H1 (cell line): ENCODE measurements at regions not wholly inside any gene's neighbourhood (a gene's known extent, or its start where the extent isn't known, plus 50 kb on each side); places are given as distances from the start of the nearest gene placed in this dataset.

ENCODE experiments used
- CTCF ChIA-PET: fragments of 300-600 bp; sonication (Branson Sonifier 250); formaldehyde crosslinking; loops from one replicate; lab custom pipeline; 2021; ENCODE audit not compliant: partially characterized antibody; lab: Charles Lee
- POLR2A ChIA-PET: fragments of 300-600 bp; sonication (Branson Sonifier 250); formaldehyde crosslinking; loops from one replicate; lab custom pipeline; 2021; ENCODE audit warnings: inconsistent platforms; ENCODE audit not compliant: partially characterized antibody; lab: Charles Lee
- DNase-seq, 2 experiments: peaks; one replicate each; pipeline versions ENCODE4 v3.0.0 to v3.0.0-alpha.2; 2010 to 2022; ENCODE audit warnings: low spot score in 2 of 2, low read depth in 1 of 2, mixed read lengths in 1 of 2
- FAIRE-seq: peaks from 2 replicates; lab custom pipeline; 2011; peaks lifted over from hg19 to GRCh38; lab: Jason Lieb, UNC
- H2AFZ ChIP-seq: 2 replicates; pipeline ENCODE4 v1.8.1; 2012; ENCODE audit warnings: low read length, inconsistent platforms
- H2AK5ac ChIP-seq: 2 replicates; pipeline ENCODE4 v1.6.1; 2013; ENCODE audit warnings: low read depth, low read length
- H2BK120ac ChIP-seq: replicated peaks from 2 replicates; pipeline ENCODE3; 2013; ENCODE audit warnings: low read depth, low read length, inconsistent platforms
- H2BK12ac ChIP-seq: 2 replicates; pipeline ENCODE4 v1.6.1; 2013; ENCODE audit warnings: low read depth, low read length
- H2BK15ac ChIP-seq: 2 replicates; pipeline ENCODE4 v1.6.1; 2013; ENCODE audit warnings: low read length
- H2BK20ac ChIP-seq: 2 replicates; pipeline ENCODE4 v1.6.1; 2013; ENCODE audit warnings: low read length
- H2BK5ac ChIP-seq: 2 replicates; pipeline ENCODE4 v1.6.1; 2013; ENCODE audit warnings: low read depth, low read length
- H3K14ac ChIP-seq: 2 replicates; pipeline ENCODE4 v1.6.1; 2013; ENCODE audit warnings: inconsistent platforms; ENCODE audit not compliant: insufficient read length
- H3K18ac ChIP-seq: 2 replicates; pipeline ENCODE4 v1.6.1; 2013; ENCODE audit warnings: low read length; ENCODE audit errors: extremely low read depth
- H3K23ac ChIP-seq: 2 replicates; pipeline ENCODE4 v1.6.1; 2013; ENCODE audit warnings: inconsistent platforms; ENCODE audit not compliant: insufficient read length
- H3K23me2 ChIP-seq: 2 replicates; pipeline ENCODE4 v1.6.1; 2013; ENCODE audit warnings: low read depth, low read length
- H3K27ac ChIP-seq: 2 replicates; pipeline ENCODE4 v1.6.1; 2011; ENCODE audit warnings: low read depth, low read length, inconsistent platforms
- H3K27me3 ChIP-seq, 4 experiments: replicated peaks in 1 of 4; 1 replicate in 1 of 4; 2 replicates in 3 of 4; pipeline versions ENCODE4 v1.6.1 to v1.8.1; 2011 to 2013; ENCODE audit warnings: low read length in 3 of 4, mild to moderate bottlenecking in 3 of 4, inconsistent platforms in 2 of 4, mixed read lengths in 2 of 4, moderate library complexity in 1 of 4; ENCODE audit not compliant: control insufficient read depth in 3 of 4, insufficient read depth in 3 of 4; ENCODE audit errors: extremely low read depth in 1 of 4
- H3K36me3 ChIP-seq, 4 experiments: 2 replicates each; pipeline versions ENCODE4 v1.6.1 to v1.8.1; 2011 to 2013; ENCODE audit warnings: mild to moderate bottlenecking in 4 of 4, low read length in 3 of 4, moderate library complexity in 2 of 4, control low read depth in 1 of 4, inconsistent platforms in 1 of 4; ENCODE audit not compliant: insufficient read depth in 4 of 4, control insufficient read depth in 2 of 4
- H3K4ac ChIP-seq: replicated peaks from 2 replicates; pipeline ENCODE3; 2013; ENCODE audit warnings: low read length, low read depth, mixed read lengths, inconsistent platforms; ENCODE audit not compliant: insufficient read length
- H3K4me1 ChIP-seq, 4 experiments: replicated peaks in 1 of 4; 1 replicate in 1 of 4; 2 replicates in 3 of 4; pipeline versions ENCODE4 v1.6.1 to v1.8.1; 2011 to 2013; ENCODE audit warnings: low read length in 3 of 4, inconsistent platforms in 2 of 4, mixed read lengths in 1 of 4; ENCODE audit not compliant: insufficient read depth in 4 of 4, control insufficient read depth in 3 of 4
- H3K4me2 ChIP-seq, 2 experiments: 2 replicates each; pipeline versions ENCODE4 v1.6.1 to v1.8.1; 2011 to 2013; ENCODE audit warnings: low read depth in 2 of 2, low read length in 2 of 2, control low read depth in 1 of 2, inconsistent platforms in 1 of 2, mild to moderate bottlenecking in 1 of 2; ENCODE audit not compliant: insufficient read depth in 1 of 2
- H3K4me3 ChIP-seq, 4 experiments: fragments of 200-600, 300-600 bp in 1 of 4; sonication (generic), shearing (Covaris generic), sonication (Bioruptor Twin) in 1 of 4; 2 replicates each; pipeline versions ENCODE4 v1.5.1 to v1.8.1; 2011 to 2016; ENCODE audit warnings: low read length in 4 of 4, low read depth in 3 of 4, control low read depth in 2 of 4, inconsistent platforms in 2 of 4, mild to moderate bottlenecking in 2 of 4, mixed read lengths in 1 of 4, moderate library complexity in 1 of 4; ENCODE audit not compliant: insufficient read depth in 2 of 4; ENCODE audit errors: extremely low read depth in 1 of 4
- H3K56ac ChIP-seq: replicated peaks from 2 replicates; pipeline ENCODE3; 2013; ENCODE audit warnings: low read depth, mild to moderate bottlenecking, mixed read lengths, low read length, inconsistent platforms; ENCODE audit not compliant: insufficient read length
- H3K79me1 ChIP-seq: 2 replicates; pipeline ENCODE4 v1.6.1; 2013; ENCODE audit warnings: low read depth, low read length, control low read depth
- H3K79me2 ChIP-seq, 2 experiments: 2 replicates each; pipeline versions ENCODE4 v1.6.1 to v1.8.1; 2012 to 2013; ENCODE audit warnings: low read length in 2 of 2, mild to moderate bottlenecking in 2 of 2, inconsistent platforms in 1 of 2; ENCODE audit not compliant: insufficient read depth in 2 of 2, control insufficient read depth in 1 of 2
- H3K9ac ChIP-seq, 4 experiments: replicated peaks in 1 of 4; 1 replicate in 1 of 4; 2 replicates in 3 of 4; pipeline versions ENCODE4 v1.6.1 to v1.8.1; 2011 to 2013; ENCODE audit warnings: low read depth in 3 of 4, low read length in 3 of 4, control low read depth in 2 of 4, mild to moderate bottlenecking in 2 of 4, moderate library complexity in 2 of 4, inconsistent platforms in 1 of 4; ENCODE audit errors: extremely low read depth in 1 of 4
- H3K9me3 ChIP-seq, 2 experiments: 2 replicates each; pipeline versions ENCODE4 v1.6.1 to v1.8.1; 2012 to 2013; ENCODE audit warnings: mild to moderate bottlenecking in 2 of 2, moderate library complexity in 2 of 2, control low read depth in 1 of 2, inconsistent platforms in 1 of 2, low read depth in 1 of 2, low read length in 1 of 2, mixed read lengths in 1 of 2; ENCODE audit not compliant: insufficient read depth in 2 of 2
- H4K20me1 ChIP-seq, 2 experiments: replicated peaks in 1 of 2; 2 replicates each; pipeline versions ENCODE3 to v1.8.1; 2011 to 2013; ENCODE audit warnings: inconsistent platforms in 2 of 2, low read length in 2 of 2, mild to moderate bottlenecking in 1 of 2; ENCODE audit not compliant: insufficient read depth in 2 of 2, control insufficient read depth in 1 of 2
- H4K5ac ChIP-seq: 2 replicates; pipeline ENCODE4 v1.6.1; 2013; ENCODE audit warnings: low read length, low read depth, mixed read lengths, inconsistent platforms; ENCODE audit not compliant: insufficient read length
- H4K8ac ChIP-seq: 2 replicates; pipeline ENCODE4 v1.8.0; 2013; ENCODE audit warnings: mild to moderate bottlenecking, moderate library complexity, low read length, inconsistent platforms; ENCODE audit not compliant: insufficient read depth; ENCODE audit errors: extremely low read depth
- H4K91ac ChIP-seq: replicated peaks from 2 replicates; pipeline ENCODE3; 2013; ENCODE audit warnings: low read length, mixed read lengths, inconsistent platforms; ENCODE audit not compliant: insufficient read length
- CEBPB ChIP-seq: IDR thresholded peaks from 2 replicates; pipeline ENCODE4 v1.6.1; 2012; ENCODE audit warnings: low read depth, low read length
- CHD2 ChIP-seq: IDR thresholded peaks from 2 replicates; pipeline ENCODE4 v1.6.1; 2012; ENCODE audit warnings: low read length, improper control_type of control experiment
- EGR1 ChIP-seq: IDR thresholded peaks from 2 replicates; pipeline ENCODE4 v1.6.1; 2011; ENCODE audit warnings: low read depth, low read length, borderline replicate concordance
- EZH2 ChIP-seq: fragments of 200-600 bp; sonication (generic); IDR thresholded peaks from 2 replicates; pipeline ENCODE4 v1.7.1; 2012; ENCODE audit warnings: low read depth, mild to moderate bottlenecking, moderate library complexity, low read length, inconsistent platforms; ENCODE audit not compliant: severe bottlenecking
- FOSL1 ChIP-seq: IDR thresholded peaks from 2 replicates; pipeline ENCODE4 v1.6.1; 2011; ENCODE audit warnings: mild to moderate bottlenecking, low read depth, low read length, moderate library complexity; ENCODE audit not compliant: insufficient read depth
- MAFK ChIP-seq: IDR thresholded peaks from 2 replicates; pipeline ENCODE4 v1.6.1; 2012; ENCODE audit warnings: low read depth, mild to moderate bottlenecking, improper control_type of control experiment, low read length
- TAF1 ChIP-seq: IDR thresholded peaks from 2 replicates; pipeline ENCODE4 v1.6.1; 2011; ENCODE audit warnings: mild to moderate bottlenecking, low read depth, low read length
- ZNF274 ChIP-seq: IDR thresholded peaks from 2 replicates; pipeline ENCODE4 v1.7.0; 2012; ENCODE audit warnings: low read length, borderline replicate concordance; ENCODE audit errors: extremely low read depth
- WGBS, 2 experiments: shearing (Covaris generic) in 1 of 2; methylation state at CpG; one replicate each; pipeline versions ENCODE4 v1.1.6 to v1.1.7; 2013 to 2015; ENCODE audit warnings: low lambda C conversion rate in 2 of 2, mixed read lengths in 2 of 2, inconsistent platforms in 1 of 2, low coverage in 1 of 2, missing lambda C conversion rate in 1 of 2; ENCODE audit not compliant: insufficient replicate concordance in 2 of 2, insufficient coverage in 1 of 2, insufficient read length in 1 of 2; ENCODE audit errors: extremely low coverage in 1 of 2, missing lambda C conversion rate in 1 of 2; 5-methylcytosine and 5-hydroxymethylcytosine counted together

GRCh38 chr2:153068052-153068451 is 349.6 kb downstream of the ARL6IP6 start:
- H4K8ac ChIP-seq = no peak overlapping the region
- no peak overlapping the region for H4K5ac ChIP-seq
- H3K4me2 ChIP-seq = no peak overlapping the region
- WGBS, 2 experiments = 93% methylated on average over 2 of the region's 2 CpGs; no CpG with 5 or more reads in 1 of the 2 experiments
- TF ChIP-seq CEBPB (no peak), EGR1 (no peak), EZH2 (no peak), ZNF274 (no peak), MAFK (no peak), FOSL1 (no peak), CHD2 (no peak), TAF1 (no peak)
- TF ChIP-seq, all 59 proteins: peak for 0
- H3K4ac ChIP-seq = no peak overlapping the region
- H2BK20ac ChIP-seq = no peak overlapping the region
- no peak overlapping the region for H3K9ac ChIP-seq
- H4K91ac ChIP-seq = no peak overlapping the region
- H2BK12ac ChIP-seq = no peak overlapping the region
- no peak overlapping the region for H2BK5ac ChIP-seq
- no peaks in the 10 kb centered on the region for H3K9me3 ChIP-seq
- no peaks in the 10 kb centered on the region for H3K79me2 ChIP-seq
- DNase-seq (no peak), FAIRE-seq (no peak)
- H3K14ac ChIP-seq = no peak overlapping the region
- no peak overlapping the region for H2BK15ac ChIP-seq
- H2AK5ac ChIP-seq = no peak overlapping the region
- H3K79me1 ChIP-seq = no peaks in the 10 kb centered on the region
- H2AFZ ChIP-seq = no peak overlapping the region
- no peaks in the 10 kb centered on the region for H3K23me2 ChIP-seq
- CTCF ChIA-PET = no interaction called here
- no peak overlapping the region for H3K4me3 ChIP-seq
- no peaks in the 10 kb centered on the region for H3K27me3 ChIP-seq
- no peak overlapping the region for H2BK120ac ChIP-seq
- no peak overlapping the region for H3K18ac ChIP-seq
- no peak overlapping the region for H3K23ac ChIP-seq
- H3K36me3 ChIP-seq = no peaks in the 10 kb centered on the region
- H4K20me1 ChIP-seq = no peaks in the 10 kb centered on the region
- H3K56ac ChIP-seq = no peak overlapping the region
- POLR2A ChIA-PET = interaction anchor here (0.9 kb wide), 1 partner anchor 9 kb away, joined by 3 read pairs; no protein-coding TSS in a partner anchor
- H3K27ac ChIP-seq = no peak overlapping the region
- H3K4me1 ChIP-seq = no peaks in the 10 kb centered on the region
